Right lobe of liver (tissue), 4 donors: ENCODE measurements at regions not wholly inside any gene's neighbourhood (a gene's known extent, or its start where the extent isn't known, plus 50 kb on each side); places are given as distances from the start of the nearest gene placed in this dataset.

Source experiments
- CTCF ChIP-seq, 4 donors: fragments of 200-600 bp in 3 of 4; fragments of 450-650 bp in 1 of 4; IDR thresholded peaks; one replicate each; pipeline versions ENCODE4 v1.5.1 to v1.8.0; 2016 to 2022; ENCODE audit warnings: antibody characterized with exemption in 4 of 4, mild to moderate bottlenecking in 2 of 4
- POLR2A ChIP-seq: fragments of 450-650 bp; IDR thresholded peaks from one replicate; pipeline ENCODE4 v1.6.1; 2017; ENCODE audit warnings: antibody characterized with exemption, mild to moderate bottlenecking
- donor health status: DM: no; HTN: no; CAD: no.
- donor health status: DM: no; HTN: no; CAD: no.
- donor health status: DM: no; HTN: yes; CAD: no.

- TF ChIP-seq CTCF (IDR thresholded peaks at IDR 0.05) (no peak), POLR2A (no peak)
These were observed 60.7 kb upstream of the TMEM72 start for GRCh38 chr10:44850356-44850934.
